ENCODE measurements at regions not wholly inside any gene's neighbourhood (a gene's known extent, or its start where the extent isn't known, plus 50 kb on each side); places are given as distances from the start of the nearest gene placed in this dataset.

DNA sequence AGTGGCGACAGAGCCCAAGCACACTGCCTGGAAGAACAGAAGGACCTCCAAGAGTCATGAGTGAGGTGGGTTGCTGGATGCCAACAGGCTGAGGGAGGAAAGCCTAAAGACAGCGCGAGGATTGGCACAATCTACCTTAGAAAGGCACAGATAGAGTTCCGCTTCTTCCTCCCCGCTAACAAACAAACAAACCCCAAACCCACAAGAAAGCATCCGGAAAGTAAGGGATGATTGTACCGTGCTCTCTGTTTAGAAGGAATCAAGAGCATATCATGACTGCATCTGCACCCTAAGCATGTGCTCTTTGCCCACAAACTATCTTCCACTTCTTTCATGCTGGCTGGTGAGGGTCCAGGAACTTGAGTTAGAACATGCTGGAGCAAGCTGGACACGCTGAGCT is 233.0 kb upstream of the KLF12 start:
- H3K36me3 Mint-ChIP-seq (ENCODE audit: low read depth) = no peaks in the 10 kb centered on the region
- H3K27me3 Mint-ChIP-seq (ENCODE audit: low read depth) = no peaks in the 10 kb centered on the region
- no peaks in the 10 kb centered on the region for H3K9me3 Mint-ChIP-seq
- peaks cover 2% of the 10 kb centered on the region for H3K4me1 Mint-ChIP-seq (ENCODE audit: low read depth)
- no peak overlapping the region for H3K4me3 Mint-ChIP-seq
- no peak overlapping the region for H3K27ac Mint-ChIP-seq

GRCh38 chr13:74361274-74361673 is 227.1 kb upstream of the KLF12 start:
- Mint-ChIP-seq H3K27me3 (ENCODE audit: low read depth) (no peaks in the 10 kb centered on the region), H3K36me3 (ENCODE audit: low read depth) (no peaks in the 10 kb centered on the region), H3K27ac (no peak overlapping the region), H3K4me1 (ENCODE audit: low read depth) (no peaks in the 10 kb centered on the region), H3K4me3 (no peak overlapping the region), H3K9me3 (no peaks in the 10 kb centered on the region)

DNA sequence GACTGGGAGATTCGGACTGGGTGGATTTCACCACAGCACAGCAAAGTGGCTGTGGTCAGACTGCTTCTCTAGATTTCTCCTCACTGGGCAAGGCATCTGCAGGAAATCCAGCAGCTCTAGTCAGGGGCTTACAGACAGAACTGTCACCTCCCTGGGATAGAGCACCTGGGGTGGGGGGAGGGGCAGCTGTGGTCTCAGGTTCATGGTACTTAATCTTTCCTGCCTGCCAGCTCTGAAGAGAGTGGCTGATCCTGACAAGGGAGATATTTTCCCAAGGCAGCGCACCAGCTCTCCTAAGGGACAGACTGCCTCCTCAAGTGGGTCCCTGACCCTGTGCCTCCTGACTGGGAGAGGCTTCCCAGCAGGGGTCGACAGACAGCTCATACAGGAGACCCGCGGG is 212.8 kb upstream of the KLF12 start:
- peaks cover 2% of the 10 kb centered on the region for H3K36me3 Mint-ChIP-seq (ENCODE audit: low read depth)
- no peak overlapping the region for H3K27ac Mint-ChIP-seq
- H3K27me3 Mint-ChIP-seq (ENCODE audit: low read depth) = no peaks in the 10 kb centered on the region
- peaks cover 11% of the 10 kb centered on the region for H3K9me3 Mint-ChIP-seq
- H3K4me3 Mint-ChIP-seq = no peak overlapping the region
- no peaks in the 10 kb centered on the region for H3K4me1 Mint-ChIP-seq (ENCODE audit: low read depth)

DNA sequence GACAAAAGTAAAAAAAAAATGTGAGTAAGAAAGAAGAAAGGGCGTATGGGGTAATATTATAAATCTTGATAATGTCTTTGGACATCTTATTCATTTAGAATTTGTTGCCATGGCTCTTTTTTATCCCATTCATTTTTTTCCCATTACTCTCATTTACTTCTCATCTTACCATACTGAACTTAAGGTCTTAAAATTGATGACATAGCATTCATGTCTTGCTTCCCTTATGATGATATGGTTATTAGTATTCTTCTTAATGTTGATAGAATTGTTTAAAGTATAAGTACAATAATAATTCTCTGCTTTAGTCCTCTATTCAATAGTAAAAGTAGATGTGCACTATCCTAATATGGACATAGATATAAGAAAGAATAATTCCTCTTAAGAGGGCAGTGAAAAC is 204.1 kb upstream of the KLF12 start:
- no peaks in the 10 kb centered on the region for H3K36me3 Mint-ChIP-seq (ENCODE audit: low read depth)
- no peaks in the 10 kb centered on the region for H3K27me3 Mint-ChIP-seq (ENCODE audit: low read depth)
- H3K4me3 Mint-ChIP-seq = no peak overlapping the region
- no peaks in the 10 kb centered on the region for H3K9me3 Mint-ChIP-seq
- H3K4me1 Mint-ChIP-seq (ENCODE audit: low read depth) = no peaks in the 10 kb centered on the region
- no peak overlapping the region for H3K27ac Mint-ChIP-seq

DNA sequence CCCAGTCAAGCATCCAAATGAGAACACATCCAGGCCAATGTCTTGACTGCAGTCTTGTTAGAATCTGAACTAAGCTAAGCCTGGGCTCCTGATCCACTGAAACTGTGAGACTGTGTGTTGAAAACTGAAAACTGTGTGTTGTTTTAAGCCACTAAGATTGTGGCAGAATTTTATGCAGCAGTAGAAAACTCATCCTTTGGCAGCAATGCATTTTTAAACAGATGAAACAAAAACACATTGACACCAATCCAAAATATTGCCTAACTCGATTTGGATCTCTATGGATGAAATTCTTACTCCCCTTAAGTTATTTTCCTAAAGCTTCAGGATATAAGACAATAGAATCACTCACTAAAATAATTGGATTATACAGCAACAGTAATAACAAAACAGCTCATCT is 202.3 kb upstream of the KLF12 start:
- no peaks in the 10 kb centered on the region for H3K27me3 Mint-ChIP-seq (ENCODE audit: low read depth)
- no peaks in the 10 kb centered on the region for H3K36me3 Mint-ChIP-seq (ENCODE audit: low read depth)
- no peak overlapping the region for H3K4me3 Mint-ChIP-seq
- no peaks in the 10 kb centered on the region for H3K9me3 Mint-ChIP-seq
- no peak overlapping the region for H3K27ac Mint-ChIP-seq
- no peaks in the 10 kb centered on the region for H3K4me1 Mint-ChIP-seq (ENCODE audit: low read depth)

DNA sequence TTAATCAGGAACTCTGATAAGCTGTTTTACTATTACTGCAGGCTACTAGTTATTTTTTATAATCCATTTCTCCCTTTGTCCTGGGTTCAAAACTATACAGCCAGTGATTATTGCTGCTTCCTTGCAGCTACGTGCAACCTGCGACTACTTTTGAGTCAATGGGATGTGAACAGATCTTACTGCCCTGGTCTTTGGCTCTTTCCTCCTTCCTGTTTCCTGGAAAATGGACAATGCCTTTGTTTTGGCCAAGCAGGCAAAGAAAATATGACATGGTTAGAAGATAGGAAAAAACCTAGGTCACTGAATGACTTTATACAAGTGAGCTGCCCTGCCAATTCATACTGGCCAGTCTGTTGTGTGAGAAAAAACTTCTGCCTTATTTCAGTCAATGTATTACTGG is 201.2 kb upstream of the KLF12 start:
- H3K36me3 Mint-ChIP-seq (ENCODE audit: low read depth) = no peaks in the 10 kb centered on the region
- H3K9me3 Mint-ChIP-seq = no peaks in the 10 kb centered on the region
- no peaks in the 10 kb centered on the region for H3K4me1 Mint-ChIP-seq (ENCODE audit: low read depth)
- H3K27me3 Mint-ChIP-seq (ENCODE audit: low read depth) = no peaks in the 10 kb centered on the region
- no peak overlapping the region for H3K27ac Mint-ChIP-seq
- H3K4me3 Mint-ChIP-seq = no peak overlapping the region

DNA sequence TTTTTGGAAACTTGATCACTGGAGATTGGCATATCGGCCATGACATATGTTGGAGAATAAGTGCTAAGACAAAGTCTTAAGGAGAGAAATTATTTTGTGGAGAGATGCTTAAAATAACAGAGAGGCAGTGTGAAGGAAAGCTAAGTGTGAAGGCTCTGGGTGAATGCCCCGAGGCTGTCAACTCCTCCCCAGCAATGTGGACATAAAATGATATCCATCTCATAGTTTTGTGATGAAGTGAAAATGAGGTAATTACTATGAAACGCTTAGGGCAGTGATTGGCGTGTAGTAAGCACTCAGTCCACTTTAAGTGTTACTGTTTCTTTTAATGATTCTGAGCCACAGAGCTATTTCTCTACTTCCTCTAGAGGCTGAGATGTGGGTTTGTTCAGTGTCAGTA is 195.8 kb upstream of the KLF12 start:
- no peaks in the 10 kb centered on the region for H3K4me1 Mint-ChIP-seq (ENCODE audit: low read depth)
- no peaks in the 10 kb centered on the region for H3K9me3 Mint-ChIP-seq
- H3K4me3 Mint-ChIP-seq = no peak overlapping the region
- no peaks in the 10 kb centered on the region for H3K36me3 Mint-ChIP-seq (ENCODE audit: low read depth)
- H3K27ac Mint-ChIP-seq = no peak overlapping the region
- H3K27me3 Mint-ChIP-seq (ENCODE audit: low read depth) = no peaks in the 10 kb centered on the region

DNA sequence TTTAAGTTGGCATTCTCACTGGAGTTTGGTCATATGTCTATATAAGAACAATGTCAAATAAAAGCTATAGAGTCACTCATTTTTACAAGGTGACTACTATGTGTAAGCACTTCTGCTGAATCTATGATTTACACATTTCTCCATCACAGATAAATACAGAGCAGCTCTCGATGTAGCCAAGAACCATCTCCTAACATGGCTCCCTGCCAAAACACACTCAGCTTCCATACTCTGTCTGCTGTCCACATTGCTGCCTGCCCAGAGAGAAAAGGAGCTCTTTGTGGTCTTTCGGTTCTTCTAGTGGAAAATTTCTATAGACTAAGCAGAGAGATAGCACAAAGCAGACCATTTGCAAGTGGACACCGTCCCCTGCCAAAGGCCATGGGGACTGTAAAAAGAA is 190.9 kb upstream of the KLF12 start:
- H3K4me3 Mint-ChIP-seq = no peak overlapping the region
- no peaks in the 10 kb centered on the region for H3K27me3 Mint-ChIP-seq (ENCODE audit: low read depth)
- H3K36me3 Mint-ChIP-seq (ENCODE audit: low read depth) = no peaks in the 10 kb centered on the region
- H3K9me3 Mint-ChIP-seq = no peaks in the 10 kb centered on the region
- H3K27ac Mint-ChIP-seq = no peak overlapping the region
- H3K4me1 Mint-ChIP-seq (ENCODE audit: low read depth) = no peaks in the 10 kb centered on the region

- Mint-ChIP-seq H3K9me3 (no peaks in the 10 kb centered on the region), H3K27me3 (ENCODE audit: low read depth) (no peaks in the 10 kb centered on the region), H3K4me1 (ENCODE audit: low read depth) (no peaks in the 10 kb centered on the region), H3K27ac (no peak overlapping the region), H3K4me3 (no peak overlapping the region), H3K36me3 (ENCODE audit: low read depth) (no peaks in the 10 kb centered on the region)
These were observed 190.1 kb upstream of the KLF12 start for GRCh38 chr13:74324338-74324737.

DNA sequence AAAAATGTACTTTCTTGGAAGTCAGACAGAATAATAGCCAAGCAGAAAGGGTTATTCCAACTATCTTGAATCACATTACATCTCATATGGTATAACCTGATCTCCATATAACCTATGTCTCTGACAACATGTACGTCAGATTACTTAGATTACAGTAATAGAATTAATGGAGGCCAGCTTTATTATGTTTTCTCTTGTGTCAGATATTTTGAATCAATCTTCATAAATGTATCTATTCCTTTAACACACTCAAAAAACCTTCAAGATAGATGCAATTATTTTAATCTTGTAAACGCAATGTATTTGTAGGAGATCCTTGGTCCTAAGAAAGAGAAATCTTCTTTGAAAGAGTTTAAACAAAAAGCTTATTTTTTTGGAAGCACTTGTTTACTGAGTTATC is 188.4 kb upstream of the KLF12 start:
- H3K36me3 Mint-ChIP-seq (ENCODE audit: low read depth) = no peaks in the 10 kb centered on the region
- H3K27ac Mint-ChIP-seq = no peak overlapping the region
- H3K4me3 Mint-ChIP-seq = no peak overlapping the region

DNA sequence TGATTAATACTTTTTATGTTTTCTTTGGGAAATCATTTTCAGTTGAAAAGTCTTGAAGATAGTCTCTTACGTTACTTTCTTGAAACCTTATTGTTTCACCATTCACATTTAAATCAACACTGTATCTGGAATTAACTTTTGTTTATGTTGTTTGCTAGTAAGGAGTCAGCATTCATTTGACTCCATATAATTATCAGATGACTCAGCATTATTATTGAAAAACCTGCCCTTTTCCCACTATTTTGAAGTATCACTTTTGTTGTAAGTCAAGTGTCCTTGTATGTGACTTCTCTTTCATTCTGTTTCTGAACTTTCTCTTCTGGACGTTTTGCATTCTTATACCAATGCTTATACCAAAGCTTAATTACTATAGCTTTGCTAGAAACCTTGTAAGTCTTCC is 186.1 kb upstream of the KLF12 start:
- H3K4me1 Mint-ChIP-seq (ENCODE audit: low read depth) = peaks cover 4% of the 10 kb centered on the region
- no peaks in the 10 kb centered on the region for H3K9me3 Mint-ChIP-seq
- no peak overlapping the region for H3K4me3 Mint-ChIP-seq
- no peak overlapping the region for H3K27ac Mint-ChIP-seq
- no peaks in the 10 kb centered on the region for H3K36me3 Mint-ChIP-seq (ENCODE audit: low read depth)
- H3K27me3 Mint-ChIP-seq (ENCODE audit: low read depth) = no peaks in the 10 kb centered on the region

More for the DNA sequence above, 188.4 kb upstream of the KLF12 start:
- no peaks in the 10 kb centered on the region for H3K27me3 Mint-ChIP-seq (ENCODE audit: low read depth)
- no peaks in the 10 kb centered on the region for H3K9me3 Mint-ChIP-seq
- no peaks in the 10 kb centered on the region for H3K4me1 Mint-ChIP-seq (ENCODE audit: low read depth)

GRCh38 chr13:74316547-74316946 is 182.3 kb upstream of the KLF12 start:
- no peaks in the 10 kb centered on the region for H3K9me3 Mint-ChIP-seq
- no peak overlapping the region for H3K27ac Mint-ChIP-seq
- no peaks in the 10 kb centered on the region for H3K36me3 Mint-ChIP-seq (ENCODE audit: low read depth)
- no peaks in the 10 kb centered on the region for H3K27me3 Mint-ChIP-seq (ENCODE audit: low read depth)
- H3K4me3 Mint-ChIP-seq = no peak overlapping the region
- H3K4me1 Mint-ChIP-seq (ENCODE audit: low read depth) = peaks cover 4% of the 10 kb centered on the region

- Mint-ChIP-seq H3K4me1 (ENCODE audit: low read depth) (no peaks in the 10 kb centered on the region), H3K4me3 (no peak overlapping the region), H3K36me3 (ENCODE audit: low read depth) (peaks cover 2% of the 10 kb centered on the region), H3K27ac (no peak overlapping the region), H3K9me3 (no peaks in the 10 kb centered on the region), H3K27me3 (ENCODE audit: low read depth) (no peaks in the 10 kb centered on the region)
These were observed 172.3 kb upstream of the KLF12 start for GRCh38 chr13:74306496-74306895.

DNA sequence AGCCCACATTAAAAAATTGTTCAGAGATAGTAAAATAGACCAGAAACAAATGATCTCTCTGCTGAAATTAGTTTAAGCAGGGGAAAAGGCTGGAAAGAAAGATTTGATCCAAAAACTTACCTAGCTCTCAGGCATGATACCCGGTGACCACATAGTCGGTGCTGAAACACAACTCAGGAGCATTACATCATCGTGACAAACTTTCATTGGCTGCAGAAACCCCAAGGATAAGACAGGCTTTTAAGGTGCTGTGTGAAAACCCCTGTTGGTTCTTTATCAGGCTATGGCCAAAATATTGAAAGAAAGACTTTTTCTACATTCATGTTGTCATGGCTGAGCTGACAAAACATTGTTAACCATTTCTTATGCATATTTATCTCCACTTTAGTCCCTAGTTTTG is 171.7 kb upstream of the KLF12 start:
- no peak overlapping the region for H3K4me3 Mint-ChIP-seq
- no peaks in the 10 kb centered on the region for H3K9me3 Mint-ChIP-seq
- H3K27ac Mint-ChIP-seq = no peak overlapping the region
- H3K4me1 Mint-ChIP-seq (ENCODE audit: low read depth) = no peaks in the 10 kb centered on the region
- H3K36me3 Mint-ChIP-seq (ENCODE audit: low read depth) = peaks cover 2% of the 10 kb centered on the region
- H3K27me3 Mint-ChIP-seq (ENCODE audit: low read depth) = no peaks in the 10 kb centered on the region

GRCh38 chr13:74301258-74301935 is 167.2 kb upstream of the KLF12 start:
- no peak overlapping the region for H3K27ac Mint-ChIP-seq
- H3K27me3 Mint-ChIP-seq (ENCODE audit: low read depth) = no peaks in the 10 kb centered on the region
- H3K36me3 Mint-ChIP-seq (ENCODE audit: low read depth) = no peaks in the 10 kb centered on the region
- no peaks in the 10 kb centered on the region for H3K9me3 Mint-ChIP-seq
- H3K4me3 Mint-ChIP-seq = no peak overlapping the region
- H3K4me1 Mint-ChIP-seq (ENCODE audit: low read depth) = no peaks in the 10 kb centered on the region

- Mint-ChIP-seq H3K27ac (no peak overlapping the region), H3K4me1 (ENCODE audit: low read depth) (no peaks in the 10 kb centered on the region), H3K4me3 (no peak overlapping the region), H3K9me3 (no peaks in the 10 kb centered on the region), H3K36me3 (ENCODE audit: low read depth) (no peaks in the 10 kb centered on the region), H3K27me3 (ENCODE audit: low read depth) (no peaks in the 10 kb centered on the region)
These were observed 166.0 kb upstream of the KLF12 start for GRCh38 chr13:74300162-74300561.

Measured in T-helper 1 cell treated with Interleukin-12 subunit alpha and Interleukin-12 subunit beta and Interleukin-4 antibody, amounts not matched to agents 30 μg/mL and 1 μg/mL, for 36 hours (primary cell).